Breast epithelium (tissue), 4 donors: ENCODE measurements at regions not wholly inside any gene's neighbourhood (a gene's known extent, or its start where the extent isn't known, plus 50 kb on each side); places are given as distances from the start of the nearest gene placed in this dataset.
"Not testable (repeated sequence)": the region's sequence is repeated elsewhere in the genome, so short reads cannot be mapped to it uniquely, and the experiment has no call there.

Source experiments
- DNase-seq, 2 donors: peaks; one replicate each; pipeline ENCODE4 v3.0.0-alpha.2; 2019; ENCODE audit warnings: low spot score in 2 of 2
- H3K27ac ChIP-seq, 2 donors: fragments of 200-600 bp; sonication (generic) in 1 of 2; one replicate each; pipeline ENCODE4 v1.5.1; 2016 to 2019; ENCODE audit warnings: mild to moderate bottlenecking in 1 of 2
- H3K27me3 ChIP-seq, 2 donors: fragments of 200-600 bp; sonication (generic) in 1 of 2; one replicate each; pipeline versions ENCODE4 v1.5.1 to v1.6.0; 2017 to 2019; ENCODE audit warnings: control low read depth in 1 of 2, mild to moderate bottlenecking in 1 of 2
- H3K36me3 ChIP-seq: fragments of 200-600 bp; one replicate; pipeline ENCODE4 v1.5.1; 2019
- H3K4me1 ChIP-seq, 2 donors: fragments of 200-600 bp; sonication (generic); one replicate each; pipeline ENCODE4 v1.5.1; 2016 to 2019; ENCODE audit warnings: control low read depth in 1 of 2
- H3K4me3 ChIP-seq, 3 donors: fragments of 200-600 bp; sonication (generic); 1 replicate in 2 of 3; 2 replicates in 1 of 3; pipeline ENCODE4 v1.5.1; 2016 to 2019; ENCODE audit warnings: mild to moderate bottlenecking in 3 of 3, moderate library complexity in 2 of 3
- H3K9me3 ChIP-seq, 2 donors: fragments of 200-600 bp; sonication (generic) in 1 of 2; one replicate each; pipeline ENCODE4 v1.5.1; 2016 to 2019; ENCODE audit warnings: control low read depth in 1 of 2
- CTCF ChIP-seq, 3 donors: fragments of 450-650 bp; IDR thresholded peaks; one replicate each; pipeline ENCODE4 v1.5.1; 2016 to 2017; ENCODE audit warnings: antibody characterized with exemption in 3 of 3, mild to moderate bottlenecking in 3 of 3, moderate library complexity in 3 of 3
- POLR2A ChIP-seq: fragments of 450-650 bp; IDR thresholded peaks from one replicate; pipeline ENCODE4 v1.6.1; 2016; ENCODE audit warnings: antibody characterized with exemption, mild to moderate bottlenecking, moderate library complexity
- POLR2AphosphoS5 ChIP-seq, 3 donors: sonication (generic); formaldehyde crosslinking; IDR thresholded peaks; one replicate each; pipeline ENCODE4 v1.6.1; 2017; ENCODE audit warnings: antibody characterized with exemption in 3 of 3
- intact Hi-C: fragments of 100-400 bp; cut with DNase I; formaldehyde crosslinking; loops from one replicate; pipeline ENCODE4 v1.15.1; 2023; ENCODE audit warnings: low total_unique reads

DNA sequence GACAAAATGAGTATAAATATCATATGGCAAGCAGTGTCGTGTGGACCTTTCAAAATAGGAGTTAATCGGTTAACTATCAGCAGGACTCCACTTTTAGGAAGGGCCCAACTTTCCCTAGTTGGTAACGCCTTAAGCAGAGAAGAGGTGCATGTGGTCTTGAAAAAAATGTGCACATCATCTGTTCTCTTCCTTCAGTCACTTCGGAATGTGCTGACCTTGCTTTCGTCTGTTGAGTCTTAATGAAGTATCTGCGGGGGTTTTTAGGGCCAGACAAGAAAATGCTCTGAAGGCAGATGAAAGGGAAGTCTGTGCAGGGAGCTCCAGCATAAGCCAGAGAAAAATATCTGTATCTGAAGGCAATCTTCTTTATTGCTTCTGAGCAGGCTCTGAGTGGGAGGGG is 185.2 kb downstream of the AEBP2 start:
- intact Hi-C loops: no loop called here
- Histone ChIP-seq H3K36me3 (no peaks in the 10 kb centered on the region), H3K9me3 (no peaks in the 10 kb centered on the region), H3K4me3 (no peak overlapping the region), H3K27me3 (no peaks in the 10 kb centered on the region), H3K27ac (no peak overlapping the region), H3K4me1 (no peaks in the 10 kb centered on the region)
- no peak for TF ChIP-seq CTCF (IDR thresholded peaks at IDR 0.05)
- no peak for TF ChIP-seq POLR2AphosphoS5 (IDR thresholded peaks at IDR 0.05)
- no peak for TF ChIP-seq POLR2A
- DNase-seq: no peak

- intact Hi-C loops, H3K27ac ChIP-seq, DNase-seq: not testable (repeated sequence)
Measured at GRCh38 chr12:19625551-19625950, 186.3 kb downstream of the AEBP2 start.

DNA sequence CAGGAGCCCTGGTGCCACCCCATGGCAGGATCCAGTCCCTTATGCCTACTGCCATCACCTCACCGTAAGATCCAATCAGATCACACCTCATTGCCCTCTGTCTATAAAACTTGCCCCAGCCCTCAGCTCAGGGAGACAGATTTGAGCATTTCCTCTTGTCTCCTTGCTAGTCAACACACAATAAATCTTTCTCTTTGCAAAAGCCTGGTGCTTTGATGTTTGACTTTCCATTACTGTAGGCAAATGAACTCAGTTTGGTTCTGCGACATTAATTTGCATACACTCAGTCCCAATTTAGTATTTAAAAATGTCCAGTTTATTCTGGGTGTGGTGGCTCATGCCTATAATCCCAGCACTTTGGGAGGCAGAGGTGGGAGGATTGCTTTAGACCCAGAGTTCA is 188.4 kb downstream of the AEBP2 start:
- no peak for TF ChIP-seq CTCF (IDR thresholded peaks at IDR 0.05)
- TF ChIP-seq POLR2AphosphoS5 (IDR thresholded peaks at IDR 0.05): no peak
- no peak for TF ChIP-seq POLR2A
- no peaks in the 10 kb centered on the region for H3K36me3 ChIP-seq
- no peaks in the 10 kb centered on the region for H3K27me3 ChIP-seq

More at GRCh38 chr12:19625551-19625950, 186.3 kb downstream of the AEBP2 start:
- H3K27me3 ChIP-seq, H3K36me3 ChIP-seq, H3K4me3 ChIP-seq, H3K9me3 ChIP-seq, H3K4me1 ChIP-seq: not testable (repeated sequence)

DNA sequence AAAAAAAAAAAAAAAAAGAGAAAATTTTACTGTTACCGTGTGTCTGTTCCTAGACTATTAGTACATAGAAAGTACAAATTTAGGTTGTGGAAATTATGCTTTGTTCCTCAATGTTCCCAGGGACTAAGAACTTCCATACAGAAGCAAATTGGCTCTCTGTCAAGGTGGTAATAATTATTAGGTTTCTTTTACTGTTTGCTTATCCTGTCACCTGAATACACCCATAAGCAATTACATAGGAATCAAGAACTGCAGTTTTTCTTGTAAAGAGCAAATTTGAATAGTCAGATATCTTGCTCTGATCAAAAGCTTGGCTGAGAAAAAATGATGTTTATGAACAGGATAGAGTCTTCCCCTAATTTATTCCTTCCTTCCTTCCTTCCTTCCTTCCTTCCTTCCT is 191.2 kb downstream of the AEBP2 start:
- Histone ChIP-seq H3K4me1 (no peaks in the 10 kb centered on the region), H3K36me3 (no peaks in the 10 kb centered on the region), H3K27ac (no peak overlapping the region), H3K27me3 (no peaks in the 10 kb centered on the region), H3K4me3 (no peak overlapping the region), H3K9me3 (no peaks in the 10 kb centered on the region)
- intact Hi-C loops: no loop called here
- DNase-seq: no peak
- TF ChIP-seq CTCF (IDR thresholded peaks at IDR 0.05) (no peak), POLR2AphosphoS5 (IDR thresholded peaks at IDR 0.05) (no peak), POLR2A (no peak)

More for the DNA sequence above, 188.4 kb downstream of the AEBP2 start:
- H3K27ac ChIP-seq: no peak overlapping the region
- H3K4me1 ChIP-seq: no peaks in the 10 kb centered on the region
- no peak for DNase-seq
- no peaks in the 10 kb centered on the region for H3K9me3 ChIP-seq
- H3K4me3 ChIP-seq: no peak overlapping the region
- intact Hi-C loops: no loop called here

GRCh38 chr12:19633194-19633593 is 193.9 kb downstream of the AEBP2 start:
- no peak for TF ChIP-seq POLR2AphosphoS5 (IDR thresholded peaks at IDR 0.05)
- TF ChIP-seq POLR2A: no peak
- TF ChIP-seq CTCF (IDR thresholded peaks at IDR 0.05): no peak
- Histone ChIP-seq H3K36me3 (no peaks in the 10 kb centered on the region), H3K9me3 (no peaks in the 10 kb centered on the region), H3K4me1 (no peaks in the 10 kb centered on the region), H3K4me3 (no peak overlapping the region), H3K27ac (no peak overlapping the region), H3K27me3 (no peaks in the 10 kb centered on the region)
- intact Hi-C loops: no loop called here
- DNase-seq: no peak

DNA sequence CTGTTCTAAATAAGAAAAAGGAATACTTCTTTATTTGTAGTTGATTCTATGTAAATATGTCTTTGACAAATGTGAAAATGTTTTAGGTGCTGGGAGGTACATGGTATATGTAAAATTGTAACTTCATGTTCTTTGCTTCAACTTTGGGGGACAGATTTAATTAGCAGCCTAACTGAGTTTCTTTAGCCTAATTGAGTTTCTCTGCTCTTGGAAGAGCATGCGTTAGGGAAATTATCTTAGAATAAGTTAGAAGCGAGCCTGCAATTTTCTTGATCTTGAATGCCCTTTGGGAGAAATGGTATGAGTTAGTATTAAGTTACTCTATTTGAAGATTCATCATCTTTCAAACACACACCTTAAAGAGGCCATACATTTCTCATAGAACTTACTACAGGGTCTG is 194.3 kb downstream of the AEBP2 start:
- no peaks in the 10 kb centered on the region for H3K36me3 ChIP-seq
- TF ChIP-seq POLR2A: no peak
- no peak for DNase-seq
- H3K27me3 ChIP-seq: no peaks in the 10 kb centered on the region
- H3K4me1 ChIP-seq: no peaks in the 10 kb centered on the region
- no peaks in the 10 kb centered on the region for H3K9me3 ChIP-seq
- H3K27ac ChIP-seq: no peak overlapping the region
- H3K4me3 ChIP-seq: no peak overlapping the region
- intact Hi-C loops: no loop called here
